ENCODE measurements at regions not wholly inside any gene's neighbourhood (a gene's known extent, or its start where the extent isn't known, plus 50 kb on each side); places are given as distances from the start of the nearest gene placed in this dataset.
"Not testable (repeated sequence)": the region's sequence is repeated elsewhere in the genome, so short reads cannot be mapped to it uniquely, and the experiment has no call there.

GRCh38 chr4:101418466-101418865 is 71.1 kb upstream of the PPP3CA start:
- DNase-seq (ENCODE audit: low spot score), result no peak

GRCh38 chr4:101418055-101418454 is 70.7 kb upstream of the PPP3CA start:
- no peak for DNase-seq (ENCODE audit: low spot score)

GRCh38 chr4:101417046-101417445 is 69.7 kb upstream of the PPP3CA start:
- no peak for DNase-seq (ENCODE audit: low spot score)

GRCh38 chr4:101415962-101416361 is 68.6 kb upstream of the PPP3CA start:
- no peak for DNase-seq (ENCODE audit: low spot score)

- DNase-seq (ENCODE audit: low spot score), result no peak
Observed at GRCh38 chr4:101414496-101414895, 67.2 kb upstream of the PPP3CA start.

- DNase-seq (ENCODE audit: low spot score), result no peak
Observed at GRCh38 chr4:101411926-101412325, 64.6 kb upstream of the PPP3CA start.

- DNase-seq (ENCODE audit: low spot score), result not testable (repeated sequence)
Observed at GRCh38 chr4:101411281-101411910, 64.1 kb upstream of the PPP3CA start.

- DNase-seq (ENCODE audit: low spot score), result peak; percentile 10
Observed at GRCh38 chr4:101400096-101400495, 52.8 kb upstream of the PPP3CA start.

- DNase-seq (ENCODE audit: low spot score), result no peak
Observed at GRCh38 chr4:101398807-101399206, 51.5 kb upstream of the PPP3CA start.

Data from COLO829 (cell line).